Keratinocyte (primary cell): ENCODE measurements at regions not wholly inside any gene's neighbourhood (a gene's known extent, or its start where the extent isn't known, plus 50 kb on each side); places are given as distances from the start of the nearest gene placed in this dataset.

ENCODE experiments used
- DNase-seq: peaks from one replicate; pipeline ENCODE4 v3.0.0-alpha.2; 2011; ENCODE audit warnings: low read depth, missing footprints, low spot score
- FAIRE-seq: peaks from 2 replicates; lab custom pipeline; 2011; peaks lifted over from hg19 to GRCh38; lab: Jason Lieb, UNC
- H2AFZ ChIP-seq: 2 replicates; pipeline ENCODE4 v1.6.0; 2012; ENCODE audit warnings: low read length, control low read depth, inconsistent platforms; ENCODE audit not compliant: control insufficient read depth
- H3K27ac ChIP-seq: 2 replicates; pipeline ENCODE4 v1.5.1; 2011; ENCODE audit warnings: low read length; ENCODE audit not compliant: control insufficient read depth, insufficient read depth
- H3K27me3 ChIP-seq: 3 replicates; pipeline ENCODE4 v1.6.0; 2011; ENCODE audit warnings: low read length; ENCODE audit not compliant: control insufficient read depth, insufficient read depth; ENCODE audit errors: extremely low read depth
- H3K36me3 ChIP-seq, 2 experiments: 2 replicates in 1 of 2; 3 replicates in 1 of 2; pipeline ENCODE4 v1.5.1; 2011; ENCODE audit warnings: low read length in 2 of 2, mild to moderate bottlenecking in 1 of 2; ENCODE audit not compliant: control insufficient read depth in 2 of 2, insufficient read depth in 2 of 2; ENCODE audit errors: extremely low read depth in 1 of 2
- H3K4me1 ChIP-seq: 3 replicates; pipeline ENCODE4 v1.5.1; 2011; ENCODE audit warnings: low read length; ENCODE audit not compliant: control insufficient read depth, insufficient read depth; ENCODE audit errors: extremely low read depth
- H3K4me2 ChIP-seq: 3 replicates; pipeline ENCODE4 v1.6.0; 2011; ENCODE audit warnings: low read depth, low read length; ENCODE audit not compliant: control insufficient read depth, insufficient read depth; ENCODE audit errors: extremely low read depth
- H3K4me3 ChIP-seq, 3 experiments: fragments of 200-600 bp in 1 of 3; sonication (generic) in 1 of 3; 2 replicates in 2 of 3; 3 replicates in 1 of 3; pipeline ENCODE4 v1.5.1; 2011 to 2016; ENCODE audit warnings: low read length in 3 of 3, mild to moderate bottlenecking in 3 of 3, control low read depth in 2 of 3, inconsistent platforms in 1 of 3, low read depth in 1 of 3, mixed read lengths in 1 of 3, mixed run types in 1 of 3, moderate library complexity in 1 of 3; ENCODE audit not compliant: control insufficient read depth in 2 of 3, insufficient read depth in 2 of 3; ENCODE audit errors: extremely low read depth in 1 of 3
- H3K79me2 ChIP-seq: 2 replicates; pipeline ENCODE4 v1.6.0; 2012; ENCODE audit warnings: low read length; ENCODE audit not compliant: control insufficient read depth, insufficient read depth
- H3K9ac ChIP-seq: 3 replicates; pipeline ENCODE4 v1.6.0; 2011; ENCODE audit warnings: low read length; ENCODE audit not compliant: control insufficient read depth, insufficient read depth; ENCODE audit errors: extremely low read depth
- H3K9me1 ChIP-seq: 3 replicates; pipeline ENCODE4 v1.6.0; 2011; ENCODE audit warnings: low read length; ENCODE audit not compliant: control insufficient read depth, insufficient read depth; ENCODE audit errors: extremely low read depth
- H3K9me3 ChIP-seq: 2 replicates; pipeline ENCODE4 v1.5.1; 2012; ENCODE audit warnings: low read depth, low read length; ENCODE audit not compliant: control insufficient read depth
- H4K20me1 ChIP-seq: 3 replicates; pipeline ENCODE4 v1.6.0; 2011; ENCODE audit warnings: low read length; ENCODE audit not compliant: control insufficient read depth, insufficient read depth; ENCODE audit errors: extremely low read depth
- EZH2 ChIP-seq: IDR thresholded peaks from one replicate; pipeline ENCODE4 v1.6.1; 2012; ENCODE audit warnings: inconsistent platforms, mild to moderate bottlenecking, low read length, moderate library complexity
- dilution Hi-C: fragments of 300-500 bp; cut with MboI; formaldehyde crosslinking; loops from one replicate; pipeline ENCODE4 v1.7.0; 2020; ENCODE audit warnings: low sequenced_read_pairs; ENCODE audit not compliant: extremely low pct_ligation_motif_present
- TF ChIP-seq, protein P1 (sequence below), 3 experiments: IDR thresholded peaks in 1 of 3; conservative IDR thresholded peaks in 1 of 3; optimal IDR thresholded peaks in 1 of 3; 2 replicates in 2 of 3; 3 replicates in 1 of 3; pipeline versions ENCODE3 to v1.5.1; 2011; ENCODE audit warnings: low read length in 3 of 3, mild to moderate bottlenecking in 3 of 3, moderate library complexity in 2 of 3, control low read depth in 1 of 3, inconsistent platforms in 1 of 3; ENCODE audit not compliant: insufficient read depth in 2 of 3; ENCODE audit errors: extremely low read depth in 1 of 3

DNA sequence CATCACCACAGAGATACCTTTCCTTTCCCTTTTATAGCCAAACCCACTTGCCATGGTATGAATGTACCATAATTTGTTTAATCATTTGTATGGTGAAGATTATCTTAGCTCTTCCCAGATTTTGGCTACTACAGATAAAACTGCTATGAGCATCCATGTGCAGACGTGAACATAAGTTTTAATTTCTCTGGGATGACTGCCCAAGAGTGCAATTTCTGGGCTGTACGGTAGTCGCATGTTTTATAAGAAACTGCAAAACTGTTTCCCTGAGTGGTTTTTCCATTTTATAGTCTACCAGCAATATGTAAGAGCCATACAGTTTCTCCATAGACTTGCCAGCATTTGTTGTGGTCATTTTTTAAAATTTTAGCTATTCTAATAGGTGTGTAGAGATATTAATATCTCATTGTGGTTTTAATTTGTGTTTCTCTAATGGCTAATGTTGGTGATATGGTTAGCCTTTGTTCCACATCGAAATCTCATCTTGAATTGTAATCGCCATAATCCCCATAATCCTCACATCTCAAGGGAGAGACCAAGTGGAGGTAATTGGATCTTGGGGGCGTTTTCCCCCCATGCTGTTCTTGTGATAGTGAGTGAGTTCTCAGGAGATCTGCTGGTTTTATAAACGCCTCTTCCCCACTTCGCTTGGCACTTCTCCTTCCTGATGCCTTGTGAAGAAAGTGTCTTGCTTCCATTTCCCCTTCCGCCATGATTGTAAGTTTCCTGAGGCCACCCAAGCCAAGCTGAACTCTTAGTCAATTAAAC is 628.5 kb upstream of the KLHL29 start:
- H3K4me1 ChIP-seq: no peaks in the 10 kb centered on the region
- H3K27ac ChIP-seq: no peak overlapping the region
- dilution Hi-C loops: no loop called here
- H3K9ac ChIP-seq: no peak overlapping the region
- no peak overlapping the region for H3K4me2 ChIP-seq
- no peaks in the 10 kb centered on the region for H3K9me1 ChIP-seq
- H3K27me3 ChIP-seq: no peaks in the 10 kb centered on the region
- DNase-seq: no peak
- H3K36me3 ChIP-seq: no peaks in the 10 kb centered on the region
- no peaks in the 10 kb centered on the region for H4K20me1 ChIP-seq
- H2AFZ ChIP-seq: no peak overlapping the region
- no peak overlapping the region for H3K4me3 ChIP-seq
- no peak for FAIRE-seq
- H3K9me3 ChIP-seq: no peaks in the 10 kb centered on the region
- TF ChIP-seq, protein P1, sequence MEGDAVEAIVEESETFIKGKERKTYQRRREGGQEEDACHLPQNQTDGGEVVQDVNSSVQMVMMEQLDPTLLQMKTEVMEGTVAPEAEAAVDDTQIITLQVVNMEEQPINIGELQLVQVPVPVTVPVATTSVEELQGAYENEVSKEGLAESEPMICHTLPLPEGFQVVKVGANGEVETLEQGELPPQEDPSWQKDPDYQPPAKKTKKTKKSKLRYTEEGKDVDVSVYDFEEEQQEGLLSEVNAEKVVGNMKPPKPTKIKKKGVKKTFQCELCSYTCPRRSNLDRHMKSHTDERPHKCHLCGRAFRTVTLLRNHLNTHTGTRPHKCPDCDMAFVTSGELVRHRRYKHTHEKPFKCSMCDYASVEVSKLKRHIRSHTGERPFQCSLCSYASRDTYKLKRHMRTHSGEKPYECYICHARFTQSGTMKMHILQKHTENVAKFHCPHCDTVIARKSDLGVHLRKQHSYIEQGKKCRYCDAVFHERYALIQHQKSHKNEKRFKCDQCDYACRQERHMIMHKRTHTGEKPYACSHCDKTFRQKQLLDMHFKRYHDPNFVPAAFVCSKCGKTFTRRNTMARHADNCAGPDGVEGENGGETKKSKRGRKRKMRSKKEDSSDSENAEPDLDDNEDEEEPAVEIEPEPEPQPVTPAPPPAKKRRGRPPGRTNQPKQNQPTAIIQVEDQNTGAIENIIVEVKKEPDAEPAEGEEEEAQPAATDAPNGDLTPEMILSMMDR (optimal IDR thresholded peaks at IDR 0.05 in 1 of 3, IDR thresholded peaks at IDR 0.05 in 1 of 3, conservative IDR thresholded peaks at IDR 0.05 in 1 of 3; ENCODE audit: extremely low read depth in 1 of 3, insufficient read depth in 2 of 3, low read length in 3 of 3): no peak
- TF ChIP-seq EZH2: no peak
- no peaks in the 10 kb centered on the region for H3K79me2 ChIP-seq

DNA sequence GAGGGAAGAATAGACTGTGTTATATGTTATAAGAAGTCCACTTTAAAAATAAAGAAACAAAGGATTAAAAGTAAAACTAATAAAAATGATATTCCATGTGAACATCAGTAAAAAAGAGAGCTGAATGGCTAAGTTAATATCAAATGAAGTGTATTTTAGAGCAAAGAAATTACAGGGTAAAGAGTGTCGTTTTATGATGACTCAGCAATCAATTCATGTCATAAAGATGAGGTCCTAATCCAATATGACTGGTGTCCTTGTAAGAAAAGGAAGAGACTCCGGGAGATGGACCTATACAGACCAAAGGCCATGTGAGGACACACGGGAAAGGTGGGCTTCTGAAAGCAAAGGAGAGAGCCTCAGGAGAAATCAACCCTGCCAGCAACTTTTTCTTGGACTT is 615.5 kb upstream of the KLHL29 start:
- Histone ChIP-seq H3K9ac (no peak overlapping the region), H3K4me1 (no peaks in the 10 kb centered on the region), H3K9me1 (no peaks in the 10 kb centered on the region), H3K27ac (no peak overlapping the region), H2AFZ (no peak overlapping the region), H3K27me3 (no peaks in the 10 kb centered on the region), H3K9me3 (no peaks in the 10 kb centered on the region), H3K36me3 (no peaks in the 10 kb centered on the region), H3K4me2 (no peak overlapping the region), H3K4me3 (no peak overlapping the region), H3K79me2 (no peaks in the 10 kb centered on the region), H4K20me1 (no peaks in the 10 kb centered on the region)
- dilution Hi-C loops: no loop called here
- FAIRE-seq (no peak), DNase-seq (no peak)
- TF ChIP-seq EZH2: no peak
- TF ChIP-seq, protein P1 (optimal IDR thresholded peaks at IDR 0.05 in 1 of 3, IDR thresholded peaks at IDR 0.05 in 1 of 3, conservative IDR thresholded peaks at IDR 0.05 in 1 of 3; ENCODE audit: extremely low read depth in 1 of 3, insufficient read depth in 2 of 3, low read length in 3 of 3): no peak
